ENCODE measurements at regions not wholly inside any gene's neighbourhood (a gene's known extent, or its start where the extent isn't known, plus 50 kb on each side); places are given as distances from the start of the nearest gene placed in this dataset.

DNA sequence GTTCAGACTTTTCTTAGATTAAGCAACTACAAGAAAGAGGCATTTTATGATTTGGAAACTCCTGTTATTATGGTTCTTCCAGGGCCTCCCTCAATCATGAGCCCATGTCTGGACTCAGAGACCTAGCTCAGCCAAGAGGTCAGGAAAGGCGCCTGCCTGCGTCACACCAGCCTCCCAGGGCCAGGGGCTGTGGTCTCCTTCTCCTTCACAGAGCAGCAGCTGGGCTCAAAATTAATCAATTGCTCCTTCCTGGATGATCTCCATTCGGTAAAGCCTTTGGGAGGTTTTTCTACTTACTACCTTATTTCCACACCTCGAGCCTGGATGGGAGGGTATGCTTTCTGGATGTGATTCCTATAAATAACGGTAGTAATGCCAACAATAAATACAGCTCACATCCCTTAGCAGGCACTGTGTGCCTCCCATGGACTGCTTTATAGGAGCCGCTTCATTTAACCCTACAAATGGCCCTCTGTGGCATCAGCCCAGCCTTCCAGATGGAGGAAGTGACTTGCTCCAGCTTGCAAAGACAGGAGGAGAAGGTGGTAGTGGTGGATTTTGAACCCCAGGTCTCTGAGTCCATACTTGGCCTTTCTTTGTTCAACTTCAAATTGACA lies 1445.6 kb downstream of the TBC1D22A start (continued):
- TF ChIP-seq, protein P1, sequence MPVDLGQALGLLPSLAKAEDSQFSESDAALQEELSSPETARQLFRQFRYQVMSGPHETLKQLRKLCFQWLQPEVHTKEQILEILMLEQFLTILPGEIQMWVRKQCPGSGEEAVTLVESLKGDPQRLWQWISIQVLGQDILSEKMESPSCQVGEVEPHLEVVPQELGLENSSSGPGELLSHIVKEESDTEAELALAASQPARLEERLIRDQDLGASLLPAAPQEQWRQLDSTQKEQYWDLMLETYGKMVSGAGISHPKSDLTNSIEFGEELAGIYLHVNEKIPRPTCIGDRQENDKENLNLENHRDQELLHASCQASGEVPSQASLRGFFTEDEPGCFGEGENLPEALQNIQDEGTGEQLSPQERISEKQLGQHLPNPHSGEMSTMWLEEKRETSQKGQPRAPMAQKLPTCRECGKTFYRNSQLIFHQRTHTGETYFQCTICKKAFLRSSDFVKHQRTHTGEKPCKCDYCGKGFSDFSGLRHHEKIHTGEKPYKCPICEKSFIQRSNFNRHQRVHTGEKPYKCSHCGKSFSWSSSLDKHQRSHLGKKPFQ (tag by site-specific recombination; IDR thresholded peaks at IDR 0.05) = no peak
- TF ChIP-seq ZNF544 (tag by site-specific recombination; IDR thresholded peaks at IDR 0.05) (no peak), ZNF555 (tag by site-specific recombination; conservative IDR thresholded peaks at IDR 0.05) (no peak), ZNF837 (tag by site-specific recombination; IDR thresholded peaks at IDR 0.05) (no peak), ZNF274 (IDR thresholded peaks at IDR 0.05; ENCODE audit: low read length) (no peak), ZNF274 (tag by site-specific recombination; IDR thresholded peaks at IDR 0.05; ENCODE audit: borderline replicate concordance) (no peak)
- TF ChIP-seq, protein P2, sequence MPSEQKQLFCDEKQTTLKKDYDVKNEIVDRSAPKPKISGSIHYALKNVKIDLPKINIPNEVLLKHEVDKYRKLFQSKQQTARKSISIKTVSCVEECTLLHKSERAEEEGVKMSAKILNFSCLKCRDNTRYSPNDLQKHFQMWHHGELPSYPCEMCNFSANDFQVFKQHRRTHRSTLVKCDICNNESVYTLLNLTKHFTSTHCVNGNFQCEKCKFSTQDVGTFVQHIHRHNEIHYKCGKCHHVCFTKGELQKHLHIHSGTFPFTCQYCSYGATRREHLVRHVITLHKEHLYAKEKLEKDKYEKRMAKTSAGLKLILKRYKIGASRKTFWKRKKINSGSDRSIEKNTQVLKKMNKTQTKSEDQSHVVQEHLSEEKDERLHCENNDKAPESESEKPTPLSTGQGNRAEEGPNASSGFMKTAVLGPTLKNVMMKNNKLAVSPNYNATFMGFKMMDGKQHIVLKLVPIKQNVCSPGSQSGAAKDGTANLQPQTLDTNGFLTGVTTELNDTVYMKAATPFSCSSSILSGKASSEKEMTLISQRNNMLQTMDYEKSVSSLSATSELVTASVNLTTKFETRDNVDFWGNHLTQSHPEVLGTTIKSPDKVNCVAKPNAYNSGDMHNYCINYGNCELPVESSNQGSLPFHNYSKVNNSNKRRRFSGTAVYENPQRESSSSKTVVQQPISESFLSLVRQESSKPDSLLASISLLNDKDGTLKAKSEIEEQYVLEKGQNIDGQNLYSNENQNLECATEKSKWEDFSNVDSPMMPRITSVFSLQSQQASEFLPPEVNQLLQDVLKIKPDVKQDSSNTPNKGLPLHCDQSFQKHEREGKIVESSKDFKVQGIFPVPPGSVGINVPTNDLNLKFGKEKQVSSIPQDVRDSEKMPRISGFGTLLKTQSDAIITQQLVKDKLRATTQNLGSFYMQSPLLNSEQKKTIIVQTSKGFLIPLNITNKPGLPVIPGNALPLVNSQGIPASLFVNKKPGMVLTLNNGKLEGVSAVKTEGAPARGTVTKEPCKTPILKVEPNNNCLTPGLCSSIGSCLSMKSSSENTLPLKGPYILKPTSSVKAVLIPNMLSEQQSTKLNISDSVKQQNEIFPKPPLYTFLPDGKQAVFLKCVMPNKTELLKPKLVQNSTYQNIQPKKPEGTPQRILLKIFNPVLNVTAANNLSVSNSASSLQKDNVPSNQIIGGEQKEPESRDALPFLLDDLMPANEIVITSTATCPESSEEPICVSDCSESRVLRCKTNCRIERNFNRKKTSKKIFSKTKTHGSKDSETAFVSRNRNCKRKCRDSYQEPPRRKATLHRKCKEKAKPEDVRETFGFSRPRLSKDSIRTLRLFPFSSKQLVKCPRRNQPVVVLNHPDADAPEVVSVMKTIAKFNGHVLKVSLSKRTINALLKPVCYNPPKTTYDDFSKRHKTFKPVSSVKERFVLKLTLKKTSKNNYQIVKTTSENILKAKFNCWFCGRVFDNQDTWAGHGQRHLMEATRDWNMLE (tag by site-specific recombination; conservative IDR thresholded peaks at IDR 0.05; ENCODE audit: low read depth) = no peak

DNA sequence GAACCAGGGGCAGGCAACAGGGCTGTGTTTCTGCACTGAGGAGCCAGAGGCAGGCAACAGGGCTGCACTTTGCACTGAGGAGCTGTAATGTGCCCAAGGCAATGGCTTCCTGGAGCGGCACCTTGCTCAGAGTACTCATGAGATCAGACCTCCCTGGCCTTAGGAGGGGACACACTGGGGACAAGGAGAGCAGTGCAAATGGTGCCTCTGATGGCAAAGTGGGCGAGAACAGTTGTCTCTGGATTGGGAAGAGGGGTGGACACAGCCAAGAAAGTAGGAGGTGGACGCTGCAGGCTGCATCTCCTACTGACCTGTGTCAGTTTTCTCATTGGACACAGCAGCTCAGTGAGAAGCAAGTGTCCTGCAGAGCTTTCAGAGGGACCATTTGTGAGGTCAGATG lies 1443.3 kb downstream of the TBC1D22A start:
- ChIA-PET POLR2A (no interaction called here), CTCF (no interaction called here)
- Histone ChIP-seq H3K9me3 (ENCODE audit: control insufficient read depth, insufficient read depth, low read depth, low read length) (no peaks in the 10 kb centered on the region), H3K4me3 (ENCODE audit: low read depth, low read length) (no peak overlapping the region), H3K4me1 (ENCODE audit: control insufficient read depth, insufficient read depth, low read length) (peaks cover 2% of the 10 kb centered on the region; the same call in 1 of the 2 replicates), H3K36me3 (ENCODE audit: control insufficient read depth in 2 of 2, insufficient read depth in 1 of 2, low read length in 2 of 2) (no peaks in the 10 kb centered on the region), H3K27ac (ENCODE audit: extremely low read depth, low read depth, low read length) (no peak overlapping the region)
- TF ChIP-seq ZNF324 (tag by site-specific recombination; IDR thresholded peaks at IDR 0.05) (no peak), ZNF433 (tag by site-specific recombination; IDR thresholded peaks at IDR 0.05; ENCODE audit: low read depth) (no peak), IKZF3 (tag by site-specific recombination; IDR thresholded peaks at IDR 0.05) (no peak), KLF8 (tag by site-specific recombination; IDR thresholded peaks at IDR 0.05) (no peak), ZNF214 (tag by site-specific recombination; IDR thresholded peaks at IDR 0.05; ENCODE audit: borderline replicate concordance) (no peak), ZNF10 (tag by site-specific recombination; IDR thresholded peaks at IDR 0.05) (no peak), ZNF140 (tag by site-specific recombination; IDR thresholded peaks at IDR 0.05) (no peak), MYNN (tag by site-specific recombination; IDR thresholded peaks at IDR 0.05; ENCODE audit: borderline replicate concordance) (no peak), ZNF114 (tag by site-specific recombination; IDR thresholded peaks at IDR 0.05) (no peak)
- TF ChIP-seq, protein P3, sequence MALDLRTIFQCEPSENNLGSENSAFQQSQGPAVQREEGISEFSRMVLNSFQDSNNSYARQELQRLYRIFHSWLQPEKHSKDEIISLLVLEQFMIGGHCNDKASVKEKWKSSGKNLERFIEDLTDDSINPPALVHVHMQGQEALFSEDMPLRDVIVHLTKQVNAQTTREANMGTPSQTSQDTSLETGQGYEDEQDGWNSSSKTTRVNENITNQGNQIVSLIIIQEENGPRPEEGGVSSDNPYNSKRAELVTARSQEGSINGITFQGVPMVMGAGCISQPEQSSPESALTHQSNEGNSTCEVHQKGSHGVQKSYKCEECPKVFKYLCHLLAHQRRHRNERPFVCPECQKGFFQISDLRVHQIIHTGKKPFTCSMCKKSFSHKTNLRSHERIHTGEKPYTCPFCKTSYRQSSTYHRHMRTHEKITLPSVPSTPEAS (tag by site-specific recombination; IDR thresholded peaks at IDR 0.05) = no peak
- TF ChIP-seq, protein P4, sequence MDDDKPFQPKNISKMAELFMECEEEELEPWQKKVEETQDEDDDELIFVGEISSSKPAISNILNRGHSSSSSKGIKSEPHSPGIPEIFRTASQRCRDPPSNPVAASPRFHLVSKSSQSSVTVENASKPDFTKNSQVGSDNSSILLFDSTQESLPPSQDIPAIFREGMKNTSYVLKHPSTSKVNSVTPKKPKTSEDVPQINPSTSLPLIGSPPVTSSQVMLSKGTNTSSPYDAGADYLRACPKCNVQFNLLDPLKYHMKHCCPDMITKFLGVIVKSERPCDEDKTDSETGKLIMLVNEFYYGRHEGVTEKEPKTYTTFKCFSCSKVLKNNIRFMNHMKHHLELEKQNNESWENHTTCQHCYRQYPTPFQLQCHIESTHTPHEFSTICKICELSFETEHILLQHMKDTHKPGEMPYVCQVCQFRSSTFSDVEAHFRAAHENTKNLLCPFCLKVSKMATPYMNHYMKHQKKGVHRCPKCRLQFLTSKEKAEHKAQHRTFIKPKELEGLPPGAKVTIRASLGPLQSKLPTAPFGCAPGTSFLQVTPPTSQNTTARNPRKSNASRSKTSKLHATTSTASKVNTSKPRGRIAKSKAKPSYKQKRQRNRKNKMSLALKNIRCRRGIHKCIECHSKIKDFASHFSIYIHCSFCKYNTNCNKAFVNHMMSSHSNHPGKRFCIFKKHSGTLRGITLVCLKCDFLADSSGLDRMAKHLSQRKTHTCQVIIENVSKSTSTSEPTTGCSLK (tag by site-specific recombination; IDR thresholded peaks at IDR 0.05) = no peak
- TF ChIP-seq, protein P5, sequence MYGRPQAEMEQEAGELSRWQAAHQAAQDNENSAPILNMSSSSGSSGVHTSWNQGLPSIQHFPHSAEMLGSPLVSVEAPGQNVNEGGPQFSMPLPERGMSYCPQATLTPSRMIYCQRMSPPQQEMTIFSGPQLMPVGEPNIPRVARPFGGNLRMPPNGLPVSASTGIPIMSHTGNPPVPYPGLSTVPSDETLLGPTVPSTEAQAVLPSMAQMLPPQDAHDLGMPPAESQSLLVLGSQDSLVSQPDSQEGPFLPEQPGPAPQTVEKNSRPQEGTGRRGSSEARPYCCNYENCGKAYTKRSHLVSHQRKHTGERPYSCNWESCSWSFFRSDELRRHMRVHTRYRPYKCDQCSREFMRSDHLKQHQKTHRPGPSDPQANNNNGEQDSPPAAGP (tag by site-specific recombination; IDR thresholded peaks at IDR 0.05) = no peak
